A673 (cell line): ENCODE measurements at regions not wholly inside any gene's neighbourhood (a gene's known extent, or its start where the extent isn't known, plus 50 kb on each side); places are given as distances from the start of the nearest gene placed in this dataset.

ENCODE experiments used
- BruUV-seq: library from RNA; stranded (reverse); fragments of 400-500 nt; replicated peaks from 2 replicates; lab custom pipeline; 2021; lab: Mats Ljungman, UMichigan
- CTCF ChIA-PET: fragments of 300-600 bp; sonication (Branson Sonifier 250); formaldehyde crosslinking; loops from one replicate; lab custom pipeline; 2022; ENCODE audit warnings: antibody characterized with exemption; lab: Charles Lee
- POLR2A ChIA-PET: fragments of 300-600 bp; sonication (Branson Sonifier 250); formaldehyde crosslinking; loops from one replicate; lab custom pipeline; 2022; ENCODE audit warnings: antibody characterized with exemption; ENCODE audit not compliant: low non-redundant PET; lab: Charles Lee
- DNase-seq: peaks from one replicate; pipeline ENCODE4 v3.0.0-alpha.2; 2015; ENCODE audit warnings: low spot score
- H3K27ac ChIP-seq: fragments of 200-600 bp; sonication (generic); 2 replicates; pipeline ENCODE4 v1.5.1; 2016; ENCODE audit warnings: mixed run types, low read depth, mild to moderate bottlenecking, mixed read lengths, antibody characterized with exemption, low read length; ENCODE audit not compliant: poor library complexity, severe bottlenecking
- H3K27me3 ChIP-seq: fragments of 200-600 bp; sonication (generic); replicated peaks from 2 replicates; pipeline ENCODE4 v1.6.1; 2017; ENCODE audit warnings: mixed run types, low read depth, mild to moderate bottlenecking, mixed read lengths, antibody characterized with exemption, low read length; ENCODE audit not compliant: insufficient read depth, poor library complexity
- H3K36me3 ChIP-seq: fragments of 200-600 bp; sonication (generic); 2 replicates; pipeline ENCODE4 v1.6.1; 2016; ENCODE audit warnings: mixed run types, mild to moderate bottlenecking, mixed read lengths, antibody characterized with exemption, low read length; ENCODE audit not compliant: insufficient read depth, poor library complexity, severe bottlenecking
- H3K4me1 ChIP-seq: fragments of 200-600 bp; sonication (generic); 2 replicates; pipeline ENCODE4 v1.6.1; 2017; ENCODE audit warnings: mixed run types, mild to moderate bottlenecking, mixed read lengths, antibody characterized with exemption, low read length; ENCODE audit not compliant: insufficient read depth, poor library complexity, severe bottlenecking
- H3K4me3 ChIP-seq: fragments of 200-600 bp; sonication (generic); 2 replicates; pipeline ENCODE4 v1.5.1; 2016; ENCODE audit warnings: low read depth, mixed run types, mild to moderate bottlenecking, mixed read lengths, low read length; ENCODE audit not compliant: poor library complexity, severe bottlenecking
- H3K9me3 ChIP-seq: fragments of 200-600 bp; sonication (generic); 2 replicates; pipeline ENCODE4 v1.6.1; 2016; ENCODE audit warnings: mixed run types, low read depth, mild to moderate bottlenecking, mixed read lengths, antibody characterized with exemption, low read length; ENCODE audit not compliant: poor library complexity, severe bottlenecking
- CTCF ChIP-seq: fragments of 300-800, 200-600 bp; sonication (generic); conservative IDR thresholded peaks from 2 replicates; pipeline ENCODE4 v1.5.1; 2017; ENCODE audit warnings: low read depth, mild to moderate bottlenecking, antibody characterized with exemption, low read length, moderate library complexity, mixed read lengths
- EZH2 ChIP-seq: fragments of 200-600 bp; sonication (generic); IDR thresholded peaks from 2 replicates; pipeline ENCODE4 v1.6.1; 2017; ENCODE audit warnings: borderline replicate concordance, low read depth, mild to moderate bottlenecking, mixed read lengths, antibody characterized with exemption, low read length; ENCODE audit not compliant: poor library complexity, severe bottlenecking
- intact Hi-C: fragments of 100-400 bp; cut with micrococcal nuclease; formaldehyde crosslinking; loops from one replicate; pipeline ENCODE4 v1.10.0; 2022; ENCODE audit not compliant: unreplicated experiment

GRCh38 chr14:22483863-22484593 lies 105.0 kb downstream of the DAD1 start:
- no TSS peak for BruUV-seq
- ChIA-PET CTCF (no interaction called here), POLR2A (interaction anchor here (0.6 kb wide), 1 partner anchor 68 kb away, joined by 3 read pairs; no protein-coding TSS in a partner anchor)
- no peaks in the 10 kb centered on the region for H3K27me3 ChIP-seq
- DNase-seq: peak; percentile 91
- no peaks in the 10 kb centered on the region for H3K36me3 ChIP-seq
- no peaks in the 10 kb centered on the region for H3K9me3 ChIP-seq
- H3K4me1 ChIP-seq: peaks cover 100% of the 10 kb centered on the region
- no peak overlapping the region for H3K4me3 ChIP-seq
- peak overlapping the region; percentile 79 for H3K27ac ChIP-seq
- no peak for TF ChIP-seq EZH2
- no peak for TF ChIP-seq CTCF
- intact Hi-C loops: loop anchor here (2.0 to 5.0 kb wide), 2 partner anchors 33 to 67 kb away; no protein-coding TSS in a partner anchor

GRCh38 chr14:22482782-22483553 lies 106.1 kb downstream of the DAD1 start:
- TF ChIP-seq CTCF: no peak
- no peak for TF ChIP-seq EZH2

GRCh38 chr14:22482085-22482694 lies 106.8 kb downstream of the DAD1 start:
- DNase-seq: peak; percentile 54
- intact Hi-C loops: loop anchor here (5.0 kb wide), 1 partner anchor 35 kb away; no protein-coding TSS in a partner anchor
- peak overlapping the region; percentile 80 for H3K27ac ChIP-seq
- TF ChIP-seq EZH2 (no peak), CTCF (no peak)
- no peaks in the 10 kb centered on the region for H3K27me3 ChIP-seq
- no peaks in the 10 kb centered on the region for H3K9me3 ChIP-seq
- POLR2A ChIA-PET: no interaction called here
- no peak overlapping the region for H3K4me3 ChIP-seq
- H3K4me1 ChIP-seq: peaks cover 98% of the 10 kb centered on the region
- H3K36me3 ChIP-seq: no peaks in the 10 kb centered on the region
- CTCF ChIA-PET: no interaction called here
- no TSS peak for BruUV-seq

More at GRCh38 chr14:22482782-22483553, 106.1 kb downstream of the DAD1 start:
- Histone ChIP-seq H3K4me3 (no peak overlapping the region), H3K27ac (peak overlapping the region; percentile 79), H3K36me3 (no peaks in the 10 kb centered on the region), H3K27me3 (no peaks in the 10 kb centered on the region), H3K9me3 (no peaks in the 10 kb centered on the region), H3K4me1 (peaks cover 98% of the 10 kb centered on the region)
- ChIA-PET POLR2A (no interaction called here), CTCF (no interaction called here)
- no peak for DNase-seq
- BruUV-seq: no TSS peak
- intact Hi-C loops: loop anchor here (5.0 kb wide), 1 partner anchor 34 kb away; no protein-coding TSS in a partner anchor
